Epithelial cell of esophagus (primary cell): ENCODE measurements at regions not wholly inside any gene's neighbourhood (a gene's known extent, or its start where the extent isn't known, plus 50 kb on each side); places are given as distances from the start of the nearest gene placed in this dataset.
A peak's percentile ranks its signal among the peaks of the same experiment; 100 is the strongest.

Experiments used
- DNase-seq: peaks from one replicate; pipeline ENCODE4 v3.0.0; 2010; ENCODE audit warnings: low read depth
- H3K4me3 ChIP-seq: 2 replicates; pipeline ENCODE4 v1.5.1; 2011; ENCODE audit warnings: mild to moderate bottlenecking, low read length, control low read depth
- TF ChIP-seq, protein P1 (sequence below): IDR thresholded peaks from 2 replicates; pipeline ENCODE4 v1.5.1; 2011; ENCODE audit warnings: low read depth, mild to moderate bottlenecking, low read length, control low read depth, inconsistent platforms; ENCODE audit not compliant: insufficient read depth; ENCODE audit errors: missing control alignments

DNA sequence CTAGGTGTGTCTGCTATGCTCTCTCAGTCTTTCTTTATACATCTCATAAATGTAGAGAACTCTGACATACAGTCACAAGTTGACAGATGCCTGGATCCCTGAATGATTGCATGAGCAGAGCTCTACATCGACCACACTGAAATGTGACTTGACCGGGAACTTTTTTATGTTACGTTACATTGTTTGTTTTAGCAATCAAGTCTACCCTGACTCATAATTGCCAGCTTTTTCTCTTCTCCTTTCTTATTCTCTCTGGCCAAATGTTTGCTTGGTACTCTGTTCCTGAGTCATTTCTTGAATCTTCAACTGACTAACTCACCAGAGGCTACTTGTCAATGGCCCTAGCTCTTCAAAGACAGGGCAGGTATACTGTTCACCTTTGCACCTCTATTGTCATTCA, 213.6 kb upstream of the DTNBP1 start:
- TF ChIP-seq, protein P1, sequence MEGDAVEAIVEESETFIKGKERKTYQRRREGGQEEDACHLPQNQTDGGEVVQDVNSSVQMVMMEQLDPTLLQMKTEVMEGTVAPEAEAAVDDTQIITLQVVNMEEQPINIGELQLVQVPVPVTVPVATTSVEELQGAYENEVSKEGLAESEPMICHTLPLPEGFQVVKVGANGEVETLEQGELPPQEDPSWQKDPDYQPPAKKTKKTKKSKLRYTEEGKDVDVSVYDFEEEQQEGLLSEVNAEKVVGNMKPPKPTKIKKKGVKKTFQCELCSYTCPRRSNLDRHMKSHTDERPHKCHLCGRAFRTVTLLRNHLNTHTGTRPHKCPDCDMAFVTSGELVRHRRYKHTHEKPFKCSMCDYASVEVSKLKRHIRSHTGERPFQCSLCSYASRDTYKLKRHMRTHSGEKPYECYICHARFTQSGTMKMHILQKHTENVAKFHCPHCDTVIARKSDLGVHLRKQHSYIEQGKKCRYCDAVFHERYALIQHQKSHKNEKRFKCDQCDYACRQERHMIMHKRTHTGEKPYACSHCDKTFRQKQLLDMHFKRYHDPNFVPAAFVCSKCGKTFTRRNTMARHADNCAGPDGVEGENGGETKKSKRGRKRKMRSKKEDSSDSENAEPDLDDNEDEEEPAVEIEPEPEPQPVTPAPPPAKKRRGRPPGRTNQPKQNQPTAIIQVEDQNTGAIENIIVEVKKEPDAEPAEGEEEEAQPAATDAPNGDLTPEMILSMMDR = no peak
- no peak overlapping the region for H3K4me3 ChIP-seq
- peak; percentile 86 for DNase-seq

GRCh38 chr6:15875797-15876196, 213.0 kb upstream of the DTNBP1 start:
- TF ChIP-seq, protein P1 = no peak
- H3K4me3 ChIP-seq = no peak overlapping the region
- DNase-seq = no peak

GRCh38 chr6:15874821-15875220, 212.0 kb upstream of the DTNBP1 start:
- no peak overlapping the region for H3K4me3 ChIP-seq
- peak; percentile 13 for DNase-seq
- TF ChIP-seq, protein P1 = no peak

DNA sequence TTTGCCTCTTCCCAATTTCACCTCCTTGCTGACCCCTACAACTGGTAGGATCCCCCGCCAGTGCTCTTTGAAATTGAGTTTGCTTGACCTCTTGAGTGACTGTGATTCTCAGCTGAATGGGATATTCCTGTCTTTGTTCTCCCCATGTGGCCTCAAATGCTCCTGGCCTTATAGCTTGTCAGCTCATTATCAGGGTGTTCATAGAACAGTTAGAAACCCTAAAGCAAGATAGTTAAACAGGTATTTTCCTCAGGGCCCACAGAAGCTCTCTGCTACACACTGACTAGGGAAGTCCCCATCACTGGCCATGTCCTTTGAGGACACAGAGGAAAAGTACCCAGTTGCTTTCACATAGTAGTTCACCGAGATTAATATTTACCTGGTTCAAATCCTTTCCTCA, 211.5 kb upstream of the DTNBP1 start:
- TF ChIP-seq, protein P1 = no peak
- no peak for DNase-seq
- no peak overlapping the region for H3K4me3 ChIP-seq

DNA sequence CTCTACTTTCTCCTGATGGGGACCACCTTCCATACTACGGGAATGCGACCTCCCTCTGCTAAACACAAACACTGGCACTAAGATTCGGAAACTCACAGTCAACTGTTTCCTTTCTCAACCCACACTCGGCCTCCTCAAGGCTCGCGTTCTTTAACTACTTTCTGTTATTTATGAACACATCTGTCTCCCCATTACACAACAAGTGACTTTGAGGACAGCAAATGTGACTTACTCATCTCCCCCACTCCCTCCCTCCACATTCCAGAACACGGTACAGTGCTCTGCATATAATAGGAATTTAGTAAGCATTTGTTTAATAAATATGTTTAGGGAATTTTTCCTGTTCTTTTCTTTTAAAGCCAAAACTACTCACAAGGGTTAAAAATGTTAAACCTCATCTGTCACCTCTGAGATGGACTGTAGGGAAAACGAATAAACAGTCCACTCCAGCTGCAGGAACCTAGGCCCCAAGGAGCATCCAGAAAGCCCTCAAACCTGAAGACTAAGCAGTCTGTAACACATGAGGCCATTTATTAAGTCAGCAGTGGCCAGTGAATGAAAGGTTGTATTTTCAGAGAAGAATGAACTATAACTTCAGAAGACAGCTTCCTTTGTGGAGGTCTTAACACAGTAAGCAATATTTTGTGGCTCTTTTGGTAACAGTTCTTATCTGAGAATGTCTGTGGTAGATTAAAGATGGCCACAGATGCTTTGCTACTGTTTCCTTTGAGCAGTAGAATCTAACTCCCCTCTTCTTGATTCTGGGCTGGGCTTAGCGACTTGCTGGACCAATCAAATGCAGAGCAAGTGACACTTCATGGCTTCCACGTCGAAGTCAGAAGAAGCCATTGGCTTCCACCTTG, 209.6 kb upstream of the DTNBP1 start:
- DNase-seq = no peak
- TF ChIP-seq, protein P1 = no peak

DNA sequence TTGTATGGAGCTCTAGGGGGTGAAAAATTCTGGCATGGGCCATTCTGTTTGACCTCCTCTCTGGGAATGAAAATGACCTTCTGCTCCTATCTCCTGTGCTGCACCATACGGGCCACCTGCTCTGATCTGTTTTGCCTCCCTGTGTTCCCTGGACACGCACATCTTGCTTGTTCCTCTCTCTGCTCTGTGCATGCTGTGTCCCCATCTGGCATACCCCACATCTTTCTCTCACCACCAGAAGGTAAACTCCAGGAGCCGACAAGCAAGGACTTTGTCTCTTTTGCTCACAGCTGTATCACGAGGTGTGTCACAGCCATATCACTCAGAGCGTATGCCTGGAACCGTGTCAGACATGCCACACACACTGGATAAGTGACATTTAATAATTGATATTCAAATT, 208.4 kb upstream of the DTNBP1 start:
- TF ChIP-seq, protein P1 = no peak
- no peak overlapping the region for H3K4me3 ChIP-seq
- DNase-seq = no peak

More for the DNA sequence above, 209.6 kb upstream of the DTNBP1 start:
- no peak overlapping the region for H3K4me3 ChIP-seq

- H3K4me3 ChIP-seq = no peak overlapping the region
- TF ChIP-seq, protein P1 = no peak
- DNase-seq = peak; percentile 49
Measured at GRCh38 chr6:15870333-15871043, 207.7 kb upstream of the DTNBP1 start.
